ENCODE measurements at regions not wholly inside any gene's neighbourhood (a gene's known extent, or its start where the extent isn't known, plus 50 kb on each side); places are given as distances from the start of the nearest gene placed in this dataset.

DNA sequence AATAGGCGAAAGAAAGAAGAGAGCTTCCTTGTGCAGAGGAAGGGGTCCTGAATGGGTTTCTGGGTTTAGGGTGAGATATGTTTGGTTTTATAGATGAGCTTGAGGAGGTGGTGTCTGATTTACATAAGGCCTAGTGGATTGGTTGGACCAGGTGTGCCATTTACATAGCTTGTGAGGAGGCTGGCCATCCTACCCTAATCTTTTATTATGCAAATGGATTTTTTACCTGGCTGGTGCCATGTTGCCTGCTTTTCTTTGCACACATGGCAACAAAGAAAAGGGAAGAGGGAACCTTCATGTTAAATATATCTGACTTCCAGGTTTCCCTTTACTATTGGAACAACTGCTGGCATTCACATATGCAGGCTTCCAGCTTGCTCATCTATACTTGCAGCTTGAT is 585.3 kb downstream of the PTPRU start:
- intact Hi-C loops (cut with DNase I; ENCODE audit: low total_unique reads) = no loop called here
- H3K27me3 ChIP-seq = peaks cover 0 to 12% of the 10 kb centered on the region in 2 donors
- H3K4me1 ChIP-seq = no peaks in the 10 kb centered on the region
- H3K36me3 ChIP-seq = no peaks in the 10 kb centered on the region
- H3K9me3 ChIP-seq = no peaks in the 10 kb centered on the region
- TF ChIP-seq POLR2A (IDR thresholded peaks at IDR 0.05) = no peak
- TF ChIP-seq, protein P1, sequence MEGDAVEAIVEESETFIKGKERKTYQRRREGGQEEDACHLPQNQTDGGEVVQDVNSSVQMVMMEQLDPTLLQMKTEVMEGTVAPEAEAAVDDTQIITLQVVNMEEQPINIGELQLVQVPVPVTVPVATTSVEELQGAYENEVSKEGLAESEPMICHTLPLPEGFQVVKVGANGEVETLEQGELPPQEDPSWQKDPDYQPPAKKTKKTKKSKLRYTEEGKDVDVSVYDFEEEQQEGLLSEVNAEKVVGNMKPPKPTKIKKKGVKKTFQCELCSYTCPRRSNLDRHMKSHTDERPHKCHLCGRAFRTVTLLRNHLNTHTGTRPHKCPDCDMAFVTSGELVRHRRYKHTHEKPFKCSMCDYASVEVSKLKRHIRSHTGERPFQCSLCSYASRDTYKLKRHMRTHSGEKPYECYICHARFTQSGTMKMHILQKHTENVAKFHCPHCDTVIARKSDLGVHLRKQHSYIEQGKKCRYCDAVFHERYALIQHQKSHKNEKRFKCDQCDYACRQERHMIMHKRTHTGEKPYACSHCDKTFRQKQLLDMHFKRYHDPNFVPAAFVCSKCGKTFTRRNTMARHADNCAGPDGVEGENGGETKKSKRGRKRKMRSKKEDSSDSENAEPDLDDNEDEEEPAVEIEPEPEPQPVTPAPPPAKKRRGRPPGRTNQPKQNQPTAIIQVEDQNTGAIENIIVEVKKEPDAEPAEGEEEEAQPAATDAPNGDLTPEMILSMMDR (IDR thresholded peaks at IDR 0.05) = no peak
- TF ChIP-seq POLR2AphosphoS5 (IDR thresholded peaks at IDR 0.05) = no peak
- no peak for DNase-seq (ENCODE audit: low spot score in 2 of 2)
- H3K4me3 ChIP-seq = no peak overlapping the region
- no peak overlapping the region for H3K27ac ChIP-seq

DNA sequence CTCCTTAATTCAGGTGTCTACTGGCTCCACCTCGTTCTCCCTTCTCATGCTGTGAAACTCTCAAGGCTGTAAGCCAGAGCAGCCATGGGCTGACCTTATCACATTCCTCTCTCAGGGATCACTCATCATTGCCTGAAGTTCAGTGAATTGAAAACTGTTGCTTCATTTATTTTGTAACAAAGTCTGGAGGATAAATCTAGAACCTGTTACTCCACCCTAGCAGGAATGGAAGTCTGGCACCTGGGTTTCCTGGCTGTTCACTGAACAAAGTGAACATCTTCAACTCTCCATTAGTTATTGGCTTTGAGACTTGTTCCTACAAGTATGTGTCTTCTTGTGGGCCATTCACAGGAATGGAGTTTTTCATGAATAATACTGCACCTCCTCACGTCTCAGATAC is 584.1 kb downstream of the PTPRU start:
- no peaks in the 10 kb centered on the region for H3K36me3 ChIP-seq
- intact Hi-C loops (cut with DNase I; ENCODE audit: low total_unique reads) = no loop called here
- H3K4me3 ChIP-seq = no peak overlapping the region
- TF ChIP-seq POLR2AphosphoS5 (IDR thresholded peaks at IDR 0.05) (no peak), POLR2A (IDR thresholded peaks at IDR 0.05) (no peak)
- TF ChIP-seq, protein P1 (IDR thresholded peaks at IDR 0.05) = no peak
- no peak for DNase-seq (ENCODE audit: low spot score in 2 of 2)
- H3K4me1 ChIP-seq = no peaks in the 10 kb centered on the region
- H3K27ac ChIP-seq = no peak overlapping the region
- H3K27me3 ChIP-seq = peaks cover 0 to 12% of the 10 kb centered on the region in 2 donors
- H3K9me3 ChIP-seq = no peaks in the 10 kb centered on the region

DNA sequence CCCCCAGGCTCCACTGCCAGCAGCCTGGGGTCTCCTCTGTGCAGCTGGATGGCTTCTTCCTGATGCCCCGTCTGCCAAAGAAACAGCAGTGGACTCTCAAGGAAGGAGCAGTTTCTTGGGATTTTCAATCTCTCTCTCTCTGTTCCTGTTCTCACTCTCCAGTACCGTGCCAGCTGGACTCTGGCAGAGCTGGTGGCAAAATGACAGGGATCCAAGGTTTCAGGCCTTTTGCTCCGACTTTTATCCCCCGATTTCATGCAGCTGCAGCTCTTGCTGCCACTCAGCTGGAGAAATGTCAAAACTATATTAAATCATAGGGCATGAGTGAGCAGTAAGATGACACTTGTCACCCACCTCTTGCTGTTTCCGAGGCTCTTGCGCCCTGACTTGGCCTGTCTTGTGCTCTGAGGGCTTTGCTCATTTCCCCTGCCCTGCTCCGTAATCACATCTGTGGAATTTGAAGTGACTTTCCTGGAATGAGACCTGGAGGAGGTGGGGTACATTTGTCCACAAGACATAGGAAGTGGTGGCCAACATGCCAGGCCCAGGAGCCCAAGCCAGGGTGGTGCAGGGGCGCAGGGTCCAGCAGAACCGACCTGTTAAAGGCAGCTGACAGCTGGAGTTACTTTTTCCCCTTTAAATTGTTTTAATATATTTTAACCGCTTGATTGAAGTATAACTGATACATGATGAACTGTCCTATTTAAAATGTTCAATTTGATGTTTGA is 576.2 kb downstream of the PTPRU start:
- Histone ChIP-seq H3K27me3 (no peaks in the 10 kb centered on the region), H3K27ac (no peak overlapping the region), H3K4me1 (no peaks in the 10 kb centered on the region), H3K36me3 (no peaks in the 10 kb centered on the region), H3K4me3 (no peak overlapping the region), H3K9me3 (no peaks in the 10 kb centered on the region)
- TF ChIP-seq POLR2A (IDR thresholded peaks at IDR 0.05) = no peak
- no peak for TF ChIP-seq POLR2AphosphoS5 (IDR thresholded peaks at IDR 0.05)
- TF ChIP-seq, protein P1 (IDR thresholded peaks at IDR 0.05) = no peak
- intact Hi-C loops (cut with DNase I; ENCODE audit: low total_unique reads) = no loop called here
- DNase-seq (ENCODE audit: low spot score in 2 of 2) = no peak

DNA sequence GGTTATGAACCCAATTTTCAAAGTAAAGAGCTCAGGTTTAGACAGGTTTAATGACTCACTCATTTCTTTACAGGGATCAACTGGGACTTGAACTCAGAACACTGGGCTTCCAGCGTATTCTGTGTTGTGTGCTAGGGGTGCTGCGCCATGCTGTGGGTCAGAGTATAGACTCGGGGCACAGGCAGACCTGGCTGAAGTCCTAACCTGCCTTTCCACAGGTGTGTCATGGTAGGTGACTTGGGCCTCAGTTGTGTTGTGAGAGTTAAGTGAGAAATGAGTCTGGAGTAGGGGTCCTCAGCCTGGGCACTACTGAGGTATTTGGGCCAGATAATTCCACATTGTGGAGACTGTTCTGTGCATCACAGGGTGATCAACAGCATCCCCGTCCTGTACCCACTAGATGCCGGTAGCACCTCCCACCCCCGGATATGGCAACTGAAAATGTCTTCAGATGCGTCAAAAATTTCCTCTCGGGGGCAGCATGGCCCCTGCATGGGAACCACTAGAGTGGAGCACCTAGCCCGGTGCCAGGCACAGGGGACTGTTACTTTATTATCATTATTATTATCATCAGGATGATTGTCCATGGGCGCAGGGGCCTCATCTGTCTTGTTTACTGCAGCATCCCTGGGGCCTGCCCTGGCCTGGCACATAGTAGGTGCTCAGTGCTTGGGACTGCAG is 575.5 kb downstream of the PTPRU start:
- H3K36me3 ChIP-seq = no peaks in the 10 kb centered on the region
- H3K9me3 ChIP-seq = no peaks in the 10 kb centered on the region
- intact Hi-C loops (cut with DNase I; ENCODE audit: low total_unique reads) = no loop called here
- H3K27ac ChIP-seq = no peak overlapping the region
- no peaks in the 10 kb centered on the region for H3K27me3 ChIP-seq
- H3K4me3 ChIP-seq = no peak overlapping the region
- H3K4me1 ChIP-seq = no peaks in the 10 kb centered on the region
- no peak for DNase-seq (ENCODE audit: low spot score in 2 of 2)
- TF ChIP-seq POLR2A (IDR thresholded peaks at IDR 0.05) = no peak
- TF ChIP-seq, protein P1 (IDR thresholded peaks at IDR 0.05) = no peak
- TF ChIP-seq POLR2AphosphoS5 (IDR thresholded peaks at IDR 0.05) = no peak

DNA sequence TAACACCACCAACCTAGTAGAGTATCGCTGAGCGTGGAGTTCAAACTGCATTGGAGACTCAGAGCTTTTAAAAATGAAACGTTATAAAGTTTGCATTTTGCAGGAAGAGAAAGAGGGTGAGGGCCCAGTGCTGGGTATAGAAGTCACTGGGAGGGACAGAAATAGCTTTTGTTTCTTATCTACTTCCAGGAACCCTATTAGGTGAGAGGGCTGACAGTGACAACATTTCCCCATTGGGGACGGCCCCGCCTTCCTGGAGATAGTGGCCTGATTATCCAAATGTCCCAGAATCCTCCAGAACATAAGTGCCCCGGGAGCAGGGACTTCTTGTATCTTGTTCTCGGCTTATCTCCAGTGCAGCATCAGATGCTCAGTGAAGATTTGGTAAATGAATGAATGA is 574.9 kb downstream of the PTPRU start:
- H3K36me3 ChIP-seq = no peaks in the 10 kb centered on the region
- H3K4me1 ChIP-seq = no peaks in the 10 kb centered on the region
- no peak overlapping the region for H3K4me3 ChIP-seq
- H3K9me3 ChIP-seq = no peaks in the 10 kb centered on the region
- TF ChIP-seq POLR2A (IDR thresholded peaks at IDR 0.05) (no peak), POLR2AphosphoS5 (IDR thresholded peaks at IDR 0.05) (no peak)
- TF ChIP-seq, protein P1 (IDR thresholded peaks at IDR 0.05) = no peak
- no peak for DNase-seq (ENCODE audit: low spot score in 2 of 2)
- H3K27me3 ChIP-seq = no peaks in the 10 kb centered on the region
- H3K27ac ChIP-seq = no peak overlapping the region
- intact Hi-C loops (cut with DNase I; ENCODE audit: low total_unique reads) = no loop called here
